ENCODE measurements at regions not wholly inside any gene's neighbourhood (a gene's known extent, or its start where the extent isn't known, plus 50 kb on each side); places are given as distances from the start of the nearest gene placed in this dataset.

GRCh38 chr3:111285184-111285538, 213.5 kb downstream of the NECTIN3 start:
- Mint-ChIP-seq H3K27ac (no peak overlapping the region), H3K36me3 (ENCODE audit: insufficient read depth in 2 of 2) (no peaks in the 10 kb centered on the region), H3K9me3 (peaks cover 0 to 2% of the 10 kb centered on the region in 2 donors), H3K4me1 (ENCODE audit: low read depth) (peaks cover 23% of the 10 kb centered on the region), H3K27me3 (ENCODE audit: low read depth) (no peaks in the 10 kb centered on the region), H3K4me3 (no peak overlapping the region)
- no peak for DNase-seq
- ATAC-seq (replicated peaks in 1 of 2), result no peak

- Mint-ChIP-seq H3K27me3 (ENCODE audit: low read depth) (no peaks in the 10 kb centered on the region), H3K36me3 (ENCODE audit: insufficient read depth in 2 of 2) (no peaks in the 10 kb centered on the region), H3K27ac (no peak overlapping the region), H3K9me3 (peaks cover 0 to 2% of the 10 kb centered on the region in 2 donors), H3K4me1 (ENCODE audit: low read depth) (peaks cover 23% of the 10 kb centered on the region), H3K4me3 (no peak overlapping the region)
- DNase-seq, result no peak
- no peak for ATAC-seq (replicated peaks in 1 of 2)
Observed at GRCh38 chr3:111285694-111286093, 214.1 kb downstream of the NECTIN3 start.

- H3K27ac Mint-ChIP-seq, result no peak overlapping the region
- H3K27me3 Mint-ChIP-seq (ENCODE audit: low read depth), result no peaks in the 10 kb centered on the region
- H3K9me3 Mint-ChIP-seq, result peaks cover 0 to 2% of the 10 kb centered on the region in 2 donors
- DNase-seq, result no peak
- H3K36me3 Mint-ChIP-seq (ENCODE audit: insufficient read depth in 2 of 2), result no peaks in the 10 kb centered on the region
- H3K4me1 Mint-ChIP-seq (ENCODE audit: low read depth), result peaks cover 23% of the 10 kb centered on the region
- H3K4me3 Mint-ChIP-seq, result no peak overlapping the region
- no peak for ATAC-seq (replicated peaks in 1 of 2)
Observed at GRCh38 chr3:111286746-111287145, 215.1 kb downstream of the NECTIN3 start.

- ATAC-seq (replicated peaks in 1 of 2), result no peak
- Mint-ChIP-seq H3K9me3 (peaks cover 0 to 2% of the 10 kb centered on the region in 2 donors), H3K27ac (no peak overlapping the region), H3K4me1 (ENCODE audit: low read depth) (no peaks in the 10 kb centered on the region), H3K4me3 (no peak overlapping the region), H3K27me3 (ENCODE audit: low read depth) (no peaks in the 10 kb centered on the region), H3K36me3 (ENCODE audit: insufficient read depth in 2 of 2) (no peaks in the 10 kb centered on the region)
- no peak for DNase-seq
Observed at GRCh38 chr3:111292117-111292516, 220.5 kb downstream of the NECTIN3 start.

- no peaks in the 10 kb centered on the region for H3K36me3 Mint-ChIP-seq (ENCODE audit: insufficient read depth in 2 of 2)
- no peaks in the 10 kb centered on the region for H3K9me3 Mint-ChIP-seq
- H3K4me1 Mint-ChIP-seq (ENCODE audit: low read depth), result peaks cover 25% of the 10 kb centered on the region
- no peak overlapping the region for H3K27ac Mint-ChIP-seq
- H3K27me3 Mint-ChIP-seq (ENCODE audit: low read depth), result peaks cover 6% of the 10 kb centered on the region
- no peak for DNase-seq
- ATAC-seq (replicated peaks in 1 of 2), result peak in 1 of 2 donors; percentile 48
- no peak overlapping the region for H3K4me3 Mint-ChIP-seq
Observed at GRCh38 chr3:111299192-111299615, 227.6 kb downstream of the NECTIN3 start.

GRCh38 chr3:111301238-111301798, 229.7 kb downstream of the NECTIN3 start:
- no peak overlapping the region for H3K4me3 Mint-ChIP-seq
- H3K27ac Mint-ChIP-seq, result no peak overlapping the region
- no peaks in the 10 kb centered on the region for H3K36me3 Mint-ChIP-seq (ENCODE audit: insufficient read depth in 2 of 2)
- H3K9me3 Mint-ChIP-seq, result no peaks in the 10 kb centered on the region
- peaks cover 7% of the 10 kb centered on the region for H3K27me3 Mint-ChIP-seq (ENCODE audit: low read depth)
- ATAC-seq (replicated peaks in 1 of 2), result no peak
- no peak for DNase-seq
- H3K4me1 Mint-ChIP-seq (ENCODE audit: low read depth), result peaks cover 30% of the 10 kb centered on the region

GRCh38 chr3:111302063-111302462, 230.4 kb downstream of the NECTIN3 start:
- no peak for ATAC-seq (replicated peaks in 1 of 2)
- Mint-ChIP-seq H3K4me3 (no peak overlapping the region), H3K9me3 (no peaks in the 10 kb centered on the region), H3K27me3 (ENCODE audit: low read depth) (peaks cover 7% of the 10 kb centered on the region), H3K27ac (no peak overlapping the region), H3K4me1 (ENCODE audit: low read depth) (peaks cover 30% of the 10 kb centered on the region), H3K36me3 (ENCODE audit: insufficient read depth in 2 of 2) (no peaks in the 10 kb centered on the region)
- no peak for DNase-seq

GRCh38 chr3:111303760-111304159, 232.1 kb downstream of the NECTIN3 start:
- ATAC-seq (replicated peaks in 1 of 2), result no peak
- H3K27me3 Mint-ChIP-seq (ENCODE audit: low read depth), result peaks cover 7% of the 10 kb centered on the region
- DNase-seq, result no peak
- peaks cover 30% of the 10 kb centered on the region for H3K4me1 Mint-ChIP-seq (ENCODE audit: low read depth)
- H3K27ac Mint-ChIP-seq, result no peak overlapping the region
- no peaks in the 10 kb centered on the region for H3K9me3 Mint-ChIP-seq
- no peaks in the 10 kb centered on the region for H3K36me3 Mint-ChIP-seq (ENCODE audit: insufficient read depth in 2 of 2)
- H3K4me3 Mint-ChIP-seq, result no peak overlapping the region

GRCh38 chr3:111307676-111308075, 234.3 kb upstream of the CD96 start:
- Mint-ChIP-seq H3K27me3 (ENCODE audit: low read depth) (peaks cover 7% of the 10 kb centered on the region), H3K4me3 (no peak overlapping the region), H3K9me3 (no peaks in the 10 kb centered on the region), H3K27ac (peak overlapping the region; percentile 25), H3K36me3 (ENCODE audit: insufficient read depth in 2 of 2) (no peaks in the 10 kb centered on the region), H3K4me1 (ENCODE audit: low read depth) (peaks cover 19% of the 10 kb centered on the region)
- ATAC-seq (replicated peaks in 1 of 2), result no peak
- no peak for DNase-seq

- peaks cover 6% of the 10 kb centered on the region for H3K4me1 Mint-ChIP-seq (ENCODE audit: low read depth)
- H3K9me3 Mint-ChIP-seq, result no peaks in the 10 kb centered on the region
- H3K4me3 Mint-ChIP-seq, result peak overlapping the region in 1 of 2 donors; percentile 20
- no peaks in the 10 kb centered on the region for H3K36me3 Mint-ChIP-seq (ENCODE audit: insufficient read depth in 2 of 2)
- peak; percentile 23 to 31 for ATAC-seq (replicated peaks in 1 of 2)
- no peak for DNase-seq
- H3K27ac Mint-ChIP-seq, result peak overlapping the region; percentile 52
- no peaks in the 10 kb centered on the region for H3K27me3 Mint-ChIP-seq (ENCODE audit: low read depth)
Observed at GRCh38 chr3:111311126-111311525, 230.9 kb upstream of the CD96 start.

- Mint-ChIP-seq H3K9me3 (no peaks in the 10 kb centered on the region), H3K36me3 (ENCODE audit: insufficient read depth in 2 of 2) (no peaks in the 10 kb centered on the region), H3K27me3 (ENCODE audit: low read depth) (no peaks in the 10 kb centered on the region), H3K4me1 (ENCODE audit: low read depth) (peaks cover 6% of the 10 kb centered on the region), H3K4me3 (peak overlapping the region; percentile 50 to 57), H3K27ac (peak overlapping the region; percentile 39)
- ATAC-seq (replicated peaks in 1 of 2), result peak; percentile 86 to 87
- DNase-seq, result peak in 1 of 2 donors; percentile 2
Observed at GRCh38 chr3:111311709-111312235, 230.2 kb upstream of the CD96 start.

GRCh38 chr3:111314181-111314873, 227.7 kb upstream of the CD96 start:
- Mint-ChIP-seq H3K4me3 (no peak overlapping the region), H3K27ac (no peak overlapping the region), H3K27me3 (ENCODE audit: low read depth) (no peaks in the 10 kb centered on the region), H3K4me1 (ENCODE audit: low read depth) (peaks cover 6% of the 10 kb centered on the region), H3K9me3 (peaks cover 0 to 1% of the 10 kb centered on the region in 2 donors), H3K36me3 (ENCODE audit: insufficient read depth in 2 of 2) (no peaks in the 10 kb centered on the region)
- DNase-seq (no peak), ATAC-seq (replicated peaks in 1 of 2) (no peak)

- Mint-ChIP-seq H3K9me3 (peaks cover 0 to 1% of the 10 kb centered on the region in 2 donors), H3K27ac (no peak overlapping the region), H3K4me3 (no peak overlapping the region), H3K36me3 (ENCODE audit: insufficient read depth in 2 of 2) (no peaks in the 10 kb centered on the region), H3K4me1 (ENCODE audit: low read depth) (peaks cover 4% of the 10 kb centered on the region), H3K27me3 (ENCODE audit: low read depth) (no peaks in the 10 kb centered on the region)
- ATAC-seq (replicated peaks in 1 of 2) (no peak), DNase-seq (no peak)
Observed at GRCh38 chr3:111314898-111315297, 227.1 kb upstream of the CD96 start.

Data from activated T-cell treated with anti-CD3 and anti-CD28 coated beads, Interleukin-2, amount 50 U/mL, for 72 hours (primary cell).